Testis (tissue), 2 donors: ENCODE measurements at regions not wholly inside any gene's neighbourhood (a gene's known extent, or its start where the extent isn't known, plus 50 kb on each side); places are given as distances from the start of the nearest gene placed in this dataset.

Source experiments
- DNase-seq: peaks from one replicate; pipeline ENCODE4 v3.0.0-alpha.2; 2019
- H3K27ac ChIP-seq, 2 donors: fragments of 200-600 bp; sonication (generic); one replicate each; pipeline ENCODE4 v1.5.1; 2019
- H3K27me3 ChIP-seq: fragments of 200-600 bp; sonication (generic); one replicate; pipeline ENCODE4 v1.5.1; 2019
- H3K36me3 ChIP-seq: fragments of 200-600 bp; sonication (generic); one replicate; pipeline ENCODE4 v1.5.1; 2017; ENCODE audit warnings: low read depth; ENCODE audit errors: missing control alignments
- H3K4me1 ChIP-seq: fragments of 200-600 bp; sonication (generic); one replicate; pipeline ENCODE4 v1.5.1; 2019
- H3K4me3 ChIP-seq, 2 donors: fragments of 200-600 bp; sonication (generic); one replicate each; pipeline ENCODE4 v1.5.1; 2017 to 2019
- H3K9me3 ChIP-seq: fragments of 200-600 bp; sonication (generic); one replicate; pipeline ENCODE4 v1.5.1; 2017
- CTCF ChIP-seq, 3 experiments: fragments of 450-650 bp in 2 of 3; fragments of 200-600 bp in 1 of 3; sonication (generic) in 1 of 3; IDR thresholded peaks; one replicate each; pipeline ENCODE4 v1.5.1; 2016 to 2019; ENCODE audit warnings: antibody characterized with exemption in 3 of 3, mild to moderate bottlenecking in 2 of 3, moderate library complexity in 1 of 3
- POLR2A ChIP-seq: fragments of 450-650 bp; IDR thresholded peaks from one replicate; pipeline ENCODE4 v1.6.1; 2017; ENCODE audit warnings: antibody characterized with exemption, mild to moderate bottlenecking, moderate library complexity
- WGBS, 2 donors: methylation state at CpG; one replicate each; pipeline ENCODE4 v1.1.5; 2018; 5-methylcytosine and 5-hydroxymethylcytosine counted together
- intact Hi-C: fragments of 100-400 bp; cut with DNase I; formaldehyde crosslinking; loops from one replicate; pipeline ENCODE4 v1.15.1; 2023; ENCODE audit warnings: low total_unique reads

DNA sequence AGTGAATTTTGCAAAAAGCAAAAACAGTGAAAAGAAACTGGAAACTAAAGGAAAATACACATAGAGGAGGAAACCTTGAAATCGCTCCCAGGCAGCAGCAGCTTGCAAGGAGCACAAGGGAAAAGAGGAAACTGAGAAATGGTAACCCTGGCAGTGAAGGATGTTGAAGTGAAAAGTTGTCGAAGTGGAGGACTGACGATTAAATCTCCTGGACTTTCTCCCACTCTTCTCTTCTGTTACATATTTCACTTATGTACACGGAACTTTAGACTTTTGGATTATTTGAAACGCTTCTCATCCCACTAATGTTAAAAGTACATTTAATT, 388.8 kb upstream of the USP15 start:
- H3K27me3 ChIP-seq: no peaks in the 10 kb centered on the region
- no peaks in the 10 kb centered on the region for H3K36me3 ChIP-seq
- intact Hi-C loops: no loop called here
- TF ChIP-seq CTCF (IDR thresholded peaks at IDR 0.05) (no peak), POLR2A (no peak)
- no peaks in the 10 kb centered on the region for H3K9me3 ChIP-seq
- H3K27ac ChIP-seq: no peak overlapping the region
- DNase-seq: no peak
- no peak overlapping the region for H3K4me3 ChIP-seq
- H3K4me1 ChIP-seq: no peaks in the 10 kb centered on the region
- WGBS, 2 donors: 42 to 57% methylated on average over 5 of the region's 5 CpGs

DNA sequence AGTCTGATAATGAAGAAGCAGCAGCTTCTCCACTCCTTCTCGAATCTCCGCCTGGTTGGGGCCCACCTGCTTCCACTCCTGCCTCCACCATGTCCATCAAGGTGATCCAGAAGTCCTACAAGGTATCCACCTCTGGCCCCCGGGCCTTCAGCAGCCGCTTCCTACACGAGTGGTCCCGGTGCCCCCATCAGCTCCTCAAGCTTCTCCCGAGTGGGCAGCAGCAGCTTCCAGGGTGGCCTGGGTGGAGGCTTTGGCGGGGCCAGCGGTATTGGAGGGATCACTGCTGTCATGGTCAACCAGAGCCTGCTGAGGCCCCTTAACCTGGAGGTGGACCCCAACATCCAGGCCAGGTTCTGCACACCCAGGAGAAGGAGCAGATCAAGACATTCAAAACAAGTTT, 381.0 kb upstream of the USP15 start:
- no peak overlapping the region for H3K4me3 ChIP-seq
- no peaks in the 10 kb centered on the region for H3K9me3 ChIP-seq
- 91 to 92% methylated on average over 7 to 9 of the region's 9 CpGs for WGBS, 2 donors
- H3K4me1 ChIP-seq: no peaks in the 10 kb centered on the region
- no peaks in the 10 kb centered on the region for H3K27me3 ChIP-seq
- DNase-seq: no peak
- intact Hi-C loops: no loop called here
- H3K36me3 ChIP-seq: no peaks in the 10 kb centered on the region
- no peak overlapping the region for H3K27ac ChIP-seq
- TF ChIP-seq CTCF (IDR thresholded peaks at IDR 0.05) (no peak), POLR2A (no peak)

- no peak overlapping the region for H3K27ac ChIP-seq
- H3K9me3 ChIP-seq: no peaks in the 10 kb centered on the region
- TF ChIP-seq POLR2A (no peak), CTCF (IDR thresholded peaks at IDR 0.05) (no peak)
- intact Hi-C loops: no loop called here
- no peak for DNase-seq
- H3K27me3 ChIP-seq: no peaks in the 10 kb centered on the region
- no peak overlapping the region for H3K4me3 ChIP-seq
- no peaks in the 10 kb centered on the region for H3K4me1 ChIP-seq
- 86 to 95% methylated on average over 4 to 7 of the region's 7 CpGs for WGBS, 2 donors
- H3K36me3 ChIP-seq: no peaks in the 10 kb centered on the region
Observed at GRCh38 chr12:61880186-61880585, 380.0 kb upstream of the USP15 start.

- intact Hi-C loops: no loop called here
- WGBS, 2 donors: 37 to 56% methylated on average over 1 of the region's 1 CpG
Observed at GRCh38 chr12:61891632-61892031, 368.6 kb upstream of the USP15 start.

More at GRCh38 chr12:61891632-61892031, 368.6 kb upstream of the USP15 start:
- no peaks in the 10 kb centered on the region for H3K4me1 ChIP-seq
- no peaks in the 10 kb centered on the region for H3K27me3 ChIP-seq
- no peaks in the 10 kb centered on the region for H3K9me3 ChIP-seq
- no peak for TF ChIP-seq CTCF (IDR thresholded peaks at IDR 0.05)
- TF ChIP-seq POLR2A: no peak
- H3K36me3 ChIP-seq: no peaks in the 10 kb centered on the region
- H3K27ac ChIP-seq: no peak overlapping the region
- no peak for DNase-seq
- H3K4me3 ChIP-seq: no peak overlapping the region
